Transverse colon (tissue), 4 donors: ENCODE measurements at regions not wholly inside any gene's neighbourhood (a gene's known extent, or its start where the extent isn't known, plus 50 kb on each side); places are given as distances from the start of the nearest gene placed in this dataset.

ENCODE experiments used
- DNase-seq: peaks from one replicate; pipeline ENCODE4 v3.0.0-alpha.2; 2019
- H3K27ac ChIP-seq, 4 donors: fragments of 200-600 bp; sonication (generic); 2 replicates each; pipeline ENCODE4 v1.5.1; 2016 to 2018; ENCODE audit warnings: inconsistent platforms in 4 of 4
- H3K27me3 ChIP-seq: fragments of 200-600 bp; sonication (generic); 2 replicates; pipeline ENCODE4 v1.5.1; 2017; ENCODE audit warnings: inconsistent platforms
- H3K36me3 ChIP-seq, 4 donors: fragments of 200-600 bp; sonication (generic); 2 replicates each; pipeline ENCODE4 v1.5.1; 2017 to 2019; ENCODE audit warnings: inconsistent platforms in 4 of 4
- H3K4me1 ChIP-seq, 4 donors: fragments of 200-600 bp; sonication (generic); 2 replicates each; pipeline ENCODE4 v1.5.1; 2017 to 2020; ENCODE audit warnings: inconsistent platforms in 4 of 4
- H3K4me3 ChIP-seq, 4 donors: fragments of 200-600 bp; sonication (generic); 1 replicate in 1 of 4; 2 replicates in 3 of 4; pipeline versions ENCODE4 v1.5.1 to v1.6.1; 2017 to 2019; ENCODE audit warnings: inconsistent platforms in 4 of 4
- H3K9me3 ChIP-seq, 2 donors: fragments of 200-600 bp; sonication (generic); 2 replicates each; pipeline ENCODE4 v1.5.1; 2017 to 2019; ENCODE audit warnings: inconsistent platforms in 2 of 2
- EP300 ChIP-seq: sonication (generic); formaldehyde crosslinking; IDR thresholded peaks from one replicate; pipeline ENCODE4 v1.6.1; 2017; ENCODE audit warnings: antibody characterized with exemption, low read depth
- POLR2A ChIP-seq: fragments of 450-650 bp; IDR thresholded peaks from one replicate; pipeline ENCODE4 v1.6.1; 2016; ENCODE audit warnings: antibody characterized with exemption, mild to moderate bottlenecking, moderate library complexity
- POLR2AphosphoS5 ChIP-seq, 3 donors: sonication (generic); formaldehyde crosslinking; IDR thresholded peaks; one replicate each; pipeline ENCODE4 v1.6.1; 2016; ENCODE audit warnings: antibody characterized with exemption in 3 of 3
- WGBS, 2 donors: methylation state at CpG; one replicate each; pipeline ENCODE4 v1.1.5; 2018; ENCODE audit warnings: low coverage in 1 of 2; 5-methylcytosine and 5-hydroxymethylcytosine counted together
- in situ Hi-C, 4 donors: fragments of 200-750 bp; cut with MboI; loops; one replicate each; pipeline versions ENCODE4 v1.15.0 to v1.15.1; 2017; ENCODE audit warnings: low sequenced_read_pairs in 3 of 4, low pct_ligation_motif_present in 1 of 4, low pct_unique_long_range_greater_than_20kb in 1 of 4
- intact Hi-C: fragments of 100-400 bp; cut with DNase I; formaldehyde crosslinking; loops from one replicate; pipeline ENCODE4 v1.15.1; 2023; ENCODE audit warnings: low total_unique reads
- TF ChIP-seq, protein P1 (sequence below), 5 experiments: fragments of 200-600 bp in 3 of 5; fragments of 450-650 bp in 2 of 5; sonication (generic) in 3 of 5; IDR thresholded peaks; 1 replicate in 2 of 5; 2 replicates in 3 of 5; pipeline ENCODE4 v1.5.1; 2016 to 2017; ENCODE audit warnings: antibody characterized with exemption in 5 of 5, inconsistent platforms in 3 of 5, mild to moderate bottlenecking in 2 of 5, moderate library complexity in 1 of 5

DNA sequence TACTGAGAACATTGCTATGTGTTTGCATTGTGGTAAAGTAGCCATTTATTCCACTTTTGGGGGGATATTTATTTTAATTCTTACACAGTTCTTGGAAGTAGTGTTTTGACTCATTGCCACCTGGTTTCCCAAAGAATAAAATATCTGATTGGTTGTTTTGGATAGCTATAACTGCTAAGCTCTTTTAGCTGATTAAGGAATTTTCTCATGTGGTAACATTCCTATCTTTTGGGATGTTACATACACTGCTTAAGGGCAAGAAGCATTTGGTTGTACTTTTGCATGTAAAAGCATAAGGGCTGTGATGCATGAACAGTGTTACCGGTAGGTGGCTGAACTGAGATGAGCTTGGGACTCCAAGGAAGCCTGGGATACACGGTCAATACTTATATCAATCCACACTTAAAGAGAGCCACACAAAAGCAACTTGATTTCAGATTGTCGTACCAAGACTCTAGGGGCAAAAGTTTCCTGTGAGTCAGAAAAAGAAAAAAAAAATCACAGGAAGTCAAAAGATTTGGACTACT lies 71.4 kb upstream of the PRKD1 start:
- Histone ChIP-seq H3K4me1 (no peaks in the 10 kb centered on the region), H3K27ac (no peak overlapping the region), H3K4me3 (no peak overlapping the region), H3K36me3 (no peaks in the 10 kb centered on the region), H3K9me3 (no peaks in the 10 kb centered on the region), H3K27me3 (no peaks in the 10 kb centered on the region)
- DNase-seq, result no peak
- TF ChIP-seq EP300, result no peak
- TF ChIP-seq POLR2AphosphoS5 (IDR thresholded peaks at IDR 0.05), result no peak
- TF ChIP-seq POLR2A, result no peak
- TF ChIP-seq, protein P1, sequence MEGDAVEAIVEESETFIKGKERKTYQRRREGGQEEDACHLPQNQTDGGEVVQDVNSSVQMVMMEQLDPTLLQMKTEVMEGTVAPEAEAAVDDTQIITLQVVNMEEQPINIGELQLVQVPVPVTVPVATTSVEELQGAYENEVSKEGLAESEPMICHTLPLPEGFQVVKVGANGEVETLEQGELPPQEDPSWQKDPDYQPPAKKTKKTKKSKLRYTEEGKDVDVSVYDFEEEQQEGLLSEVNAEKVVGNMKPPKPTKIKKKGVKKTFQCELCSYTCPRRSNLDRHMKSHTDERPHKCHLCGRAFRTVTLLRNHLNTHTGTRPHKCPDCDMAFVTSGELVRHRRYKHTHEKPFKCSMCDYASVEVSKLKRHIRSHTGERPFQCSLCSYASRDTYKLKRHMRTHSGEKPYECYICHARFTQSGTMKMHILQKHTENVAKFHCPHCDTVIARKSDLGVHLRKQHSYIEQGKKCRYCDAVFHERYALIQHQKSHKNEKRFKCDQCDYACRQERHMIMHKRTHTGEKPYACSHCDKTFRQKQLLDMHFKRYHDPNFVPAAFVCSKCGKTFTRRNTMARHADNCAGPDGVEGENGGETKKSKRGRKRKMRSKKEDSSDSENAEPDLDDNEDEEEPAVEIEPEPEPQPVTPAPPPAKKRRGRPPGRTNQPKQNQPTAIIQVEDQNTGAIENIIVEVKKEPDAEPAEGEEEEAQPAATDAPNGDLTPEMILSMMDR (IDR thresholded peaks at IDR 0.05), result no peak
- in situ Hi-C loops, result no loop called here
- WGBS, 2 donors, result 48 to 100% methylated on average over 1 to 3 of the region's 3 CpGs
- intact Hi-C loops, result no loop called here

- DNase-seq, result no peak
Observed at GRCh38 chr14:30002859-30003258, 75.2 kb upstream of the PRKD1 start.

GRCh38 chr14:30005114-30005808 lies 77.6 kb upstream of the PRKD1 start:
- no peak overlapping the region for H3K27ac ChIP-seq
- no peak overlapping the region for H3K4me3 ChIP-seq
- H3K9me3 ChIP-seq, result no peaks in the 10 kb centered on the region
- no peaks in the 10 kb centered on the region for H3K27me3 ChIP-seq
- in situ Hi-C loops (loop anchor here (10.0 kb wide), 3 partner anchors 440 to 460 kb away; no protein-coding TSS in a partner anchor), intact Hi-C loops (loop anchor here (10.0 kb wide), 1 partner anchor 460 kb away; no protein-coding TSS in a partner anchor)
- no peak for DNase-seq
- H3K4me1 ChIP-seq, result no peaks in the 10 kb centered on the region
- WGBS, 2 donors, result 38 to 47% methylated on average over 7 to 8 of the region's 8 CpGs
- no peak for TF ChIP-seq POLR2AphosphoS5 (IDR thresholded peaks at IDR 0.05)
- TF ChIP-seq, protein P1 (IDR thresholded peaks at IDR 0.05), result peak; percentile 55 to 68 (median 62)
- H3K36me3 ChIP-seq, result no peaks in the 10 kb centered on the region

More at GRCh38 chr14:30002859-30003258, 75.2 kb upstream of the PRKD1 start:
- no peak overlapping the region for H3K27ac ChIP-seq
- H3K9me3 ChIP-seq, result no peaks in the 10 kb centered on the region
- 53 to 56% methylated on average over 5 of the region's 5 CpGs for WGBS, 2 donors
- no peak overlapping the region for H3K4me3 ChIP-seq
- in situ Hi-C loops (loop anchor here (10.0 kb wide), 3 partner anchors 438 to 458 kb away; no protein-coding TSS in a partner anchor), intact Hi-C loops (loop anchor here (10.0 kb wide), 1 partner anchor 458 kb away; no protein-coding TSS in a partner anchor)
- H3K4me1 ChIP-seq, result no peaks in the 10 kb centered on the region
- TF ChIP-seq POLR2AphosphoS5 (IDR thresholded peaks at IDR 0.05) (no peak), POLR2A (no peak), EP300 (no peak)
- TF ChIP-seq, protein P1 (IDR thresholded peaks at IDR 0.05), result no peak
- no peaks in the 10 kb centered on the region for H3K27me3 ChIP-seq
- H3K36me3 ChIP-seq, result no peaks in the 10 kb centered on the region

DNA sequence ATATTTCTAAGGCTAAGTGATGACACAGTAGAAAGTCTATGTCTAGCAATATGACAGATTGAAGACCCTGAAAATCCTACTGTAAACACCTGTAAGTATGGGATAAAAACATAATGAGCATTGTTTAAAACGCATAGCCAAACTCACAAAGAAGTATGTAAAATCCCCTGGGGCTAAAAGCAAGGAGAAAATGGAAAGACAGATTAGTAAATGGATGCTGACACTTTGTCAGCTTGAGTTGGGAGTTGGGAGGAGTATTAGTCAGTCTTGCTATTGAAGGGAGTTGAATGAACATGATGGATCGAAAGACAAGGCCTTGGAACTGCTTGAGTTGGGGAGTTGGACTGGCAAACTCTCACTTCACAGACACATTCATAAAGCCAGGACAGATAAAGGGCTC lies 79.0 kb upstream of the PRKD1 start:
- 56 to 69% methylated on average over 2 of the region's 2 CpGs for WGBS, 2 donors
- Histone ChIP-seq H3K27ac (no peak overlapping the region), H3K4me3 (no peak overlapping the region), H3K4me1 (no peaks in the 10 kb centered on the region), H3K36me3 (no peaks in the 10 kb centered on the region), H3K9me3 (no peaks in the 10 kb centered on the region), H3K27me3 (no peaks in the 10 kb centered on the region)
- in situ Hi-C loops, result loop anchor here (10.0 kb wide), 3 partner anchors 442 to 462 kb away; no protein-coding TSS in a partner anchor
- TF ChIP-seq, protein P1 (IDR thresholded peaks at IDR 0.05), result no peak
- TF ChIP-seq EP300 (no peak), POLR2A (no peak), POLR2AphosphoS5 (IDR thresholded peaks at IDR 0.05) (no peak)
- DNase-seq, result no peak
- intact Hi-C loops, result loop anchor here (10.0 kb wide), 1 partner anchor 462 kb away; no protein-coding TSS in a partner anchor
